ENCODE measurements at regions not wholly inside any gene's neighbourhood (a gene's known extent, or its start where the extent isn't known, plus 50 kb on each side); places are given as distances from the start of the nearest gene placed in this dataset.
"Not testable (repeated sequence)": the region's sequence is repeated elsewhere in the genome, so short reads cannot be mapped to it uniquely, and the experiment has no call there.

GRCh38 chr16:22573225-22573530 is 62.5 kb downstream of the NPIPB5 start:
- not testable (repeated sequence) for TF ChIP-seq CTCF (IDR thresholded peaks at IDR 0.05; ENCODE audit: extremely low read depth in 1 of 2, insufficient read depth in 1 of 2, low read depth in 1 of 2, low read length in 2 of 2); POLR2A (IDR thresholded peaks at IDR 0.05; ENCODE audit: low read depth, low read length); EZH2 (IDR thresholded peaks at IDR 0.05; ENCODE audit: borderline replicate concordance, low read depth, low read length, severe bottlenecking); FOS (IDR thresholded peaks at IDR 0.05; ENCODE audit: borderline replicate concordance, insufficient read depth, low read length)

All from endothelial cell of umbilical vein (primary cell).